ENCODE measurements at regions not wholly inside any gene's neighbourhood (a gene's known extent, or its start where the extent isn't known, plus 50 kb on each side); places are given as distances from the start of the nearest gene placed in this dataset.
"Not testable (repeated sequence)": the region's sequence is repeated elsewhere in the genome, so short reads cannot be mapped to it uniquely, and the experiment has no call there.

DNA sequence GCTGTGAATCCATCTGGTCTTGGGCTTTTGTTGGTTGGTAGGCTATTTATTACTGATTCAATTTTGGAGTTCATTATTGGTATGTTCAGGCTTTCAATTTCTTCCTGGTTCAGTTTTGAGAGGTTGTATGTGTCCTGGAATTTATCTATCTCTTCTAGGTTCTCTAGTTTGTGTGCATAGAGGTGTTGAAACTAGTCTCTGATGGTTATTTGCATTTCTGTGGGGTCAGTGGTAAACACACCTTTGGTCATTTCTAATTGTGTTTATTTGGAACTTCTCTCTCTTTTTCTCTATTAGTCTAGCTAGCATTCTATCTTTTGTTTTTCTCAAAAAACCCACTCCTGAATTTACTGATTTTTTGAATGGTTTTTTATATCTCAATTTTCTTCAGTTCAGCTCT lies 70.1 kb upstream of the IRAK1BP1 start:
- DNase-seq (ENCODE audit: low read depth in 2 of 2): no peak

DNA sequence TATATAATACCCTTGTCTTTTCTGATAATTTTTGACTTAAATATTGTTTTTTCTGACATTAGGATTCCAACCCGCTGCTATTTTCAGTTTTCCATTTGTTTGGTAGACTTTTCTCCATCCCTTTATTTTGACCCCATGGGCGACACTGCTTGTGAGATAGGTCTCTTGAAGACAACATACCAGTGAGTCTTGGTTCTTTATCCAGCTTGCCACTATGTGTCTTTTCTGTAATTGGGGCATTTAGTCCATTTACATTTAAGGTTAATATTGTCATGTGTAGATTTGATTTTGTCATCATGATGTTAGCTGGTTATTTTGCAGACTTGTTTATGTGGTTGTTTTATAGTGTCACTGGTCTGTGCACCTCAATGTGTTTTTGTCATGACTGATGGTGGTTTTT lies 67.7 kb upstream of the IRAK1BP1 start:
- DNase-seq (ENCODE audit: low read depth in 2 of 2): no peak

DNA sequence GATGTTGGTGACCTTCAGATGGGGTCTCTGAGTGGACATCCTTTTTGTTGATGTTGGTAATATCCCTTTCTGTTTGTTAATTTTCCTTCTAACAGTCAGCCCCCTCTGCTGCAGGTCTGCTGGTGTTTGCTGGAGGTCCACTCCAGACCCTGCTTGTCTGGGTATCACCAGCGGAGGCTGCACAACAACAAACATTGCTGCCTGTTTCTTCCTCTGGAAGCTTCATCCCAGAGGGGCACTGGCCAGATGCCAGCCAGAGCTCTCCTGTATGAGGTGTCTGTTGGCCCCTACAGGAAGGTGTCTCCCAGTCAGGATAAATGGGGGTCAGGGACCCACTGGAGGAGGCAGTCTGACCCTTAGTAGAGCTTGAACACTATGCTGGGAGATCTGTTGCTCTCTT lies 60.6 kb upstream of the IRAK1BP1 start:
- DNase-seq (ENCODE audit: low read depth in 2 of 2): not testable (repeated sequence)

DNA sequence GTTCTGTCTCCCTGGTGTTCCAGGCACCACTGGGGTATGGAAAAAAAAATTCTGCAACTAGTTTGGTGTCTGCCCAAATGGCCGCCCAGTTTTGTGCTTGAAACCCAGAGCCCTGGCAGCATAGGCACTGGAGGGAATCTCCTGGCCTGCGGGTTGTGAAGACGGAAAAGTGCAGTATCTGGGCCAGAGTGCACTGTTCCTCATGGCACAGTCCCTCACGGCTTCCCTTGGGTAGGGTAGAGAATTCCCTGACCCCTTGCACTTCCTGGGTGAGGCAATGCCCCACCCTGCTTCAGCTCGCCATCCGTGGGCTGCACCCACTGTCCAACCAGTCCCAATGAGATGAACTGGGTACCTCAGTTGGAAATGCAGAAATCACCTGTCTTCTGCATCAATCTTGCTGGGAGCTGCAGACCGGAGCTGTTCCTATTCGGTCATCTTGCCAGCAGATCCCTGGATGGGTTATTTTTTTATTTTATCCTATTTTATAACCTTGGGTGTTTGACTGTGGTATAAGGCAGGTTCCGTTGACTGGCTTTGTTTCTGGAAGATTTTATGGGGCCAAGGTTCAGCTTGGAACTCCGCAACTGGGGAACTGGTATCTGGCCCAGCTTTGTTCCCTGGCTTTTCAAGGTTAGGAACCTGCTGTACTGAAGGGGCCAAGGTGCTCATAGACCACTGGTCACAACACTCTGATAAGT lies 59.5 kb upstream of the IRAK1BP1 start:
- not testable (repeated sequence) for DNase-seq (ENCODE audit: low read depth in 2 of 2)

DNA sequence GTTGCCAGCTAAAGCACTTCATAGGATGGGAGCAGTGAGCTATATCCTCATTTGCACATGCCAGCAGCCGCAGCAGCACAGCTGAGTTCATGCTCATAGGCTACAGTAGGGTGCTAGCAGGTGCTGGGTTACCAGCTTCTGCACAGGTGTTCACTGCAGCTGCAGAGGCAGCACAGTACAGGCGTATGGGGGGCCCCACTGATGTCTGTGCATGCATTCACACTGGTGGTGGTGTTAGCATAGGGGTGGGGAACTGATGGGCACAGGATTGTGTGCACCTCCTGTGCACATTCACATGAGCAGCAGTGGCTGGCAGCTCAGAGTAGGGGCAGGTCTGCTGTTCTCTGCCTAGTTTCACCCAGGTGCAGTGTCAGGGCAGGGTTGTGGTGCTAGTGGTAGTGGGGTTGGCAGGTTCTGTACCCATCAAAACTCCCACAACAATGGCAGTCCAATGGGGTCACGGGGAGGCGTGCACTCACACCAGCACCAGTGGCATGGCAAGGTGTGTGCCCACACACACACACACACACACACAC lies 58.9 kb upstream of the IRAK1BP1 start:
- no peak for DNase-seq (ENCODE audit: low read depth in 2 of 2)

DNA sequence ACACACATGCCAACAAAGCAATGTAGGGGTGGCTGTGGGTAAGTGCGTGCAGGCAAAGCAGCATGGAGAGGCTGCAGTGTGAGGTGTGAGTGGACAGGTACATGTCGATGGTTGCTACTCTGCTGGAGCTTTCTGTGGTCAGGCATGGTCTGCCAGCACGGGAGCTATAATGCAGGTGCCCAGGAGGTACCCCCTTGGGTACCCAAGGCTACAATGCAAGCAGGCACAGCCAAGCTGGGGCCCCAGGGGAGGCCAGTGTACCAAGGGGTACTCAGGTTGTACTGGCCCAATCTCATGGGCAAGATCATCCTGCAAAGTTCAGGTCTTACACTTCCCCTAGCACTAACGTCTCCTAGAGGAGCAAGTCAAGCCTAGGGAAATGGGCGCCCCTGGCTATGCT lies 58.4 kb upstream of the IRAK1BP1 start:
- no peak for DNase-seq (ENCODE audit: low read depth in 2 of 2)

DNA sequence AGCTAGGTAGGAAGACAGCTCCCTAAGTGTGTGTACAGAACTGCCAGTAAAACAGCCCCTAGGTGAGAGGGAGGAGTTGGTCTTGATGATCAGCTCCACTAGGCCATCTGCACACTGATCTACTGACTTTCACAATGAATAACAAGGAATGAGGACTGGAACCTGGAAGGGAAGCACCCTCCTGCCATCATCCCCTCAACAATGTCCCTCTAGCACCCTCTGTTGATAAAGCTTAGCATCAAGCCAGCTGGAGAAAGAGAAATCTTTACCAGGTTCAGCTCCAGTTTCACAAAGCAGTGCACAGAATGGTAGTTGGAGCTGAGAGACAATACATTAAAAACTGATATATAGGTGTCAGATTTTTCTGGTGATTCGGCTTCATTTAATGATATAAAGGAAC lies 57.2 kb upstream of the IRAK1BP1 start:
- peak; percentile 60 to 67 for DNase-seq (ENCODE audit: low read depth in 2 of 2)

- peak; percentile 23 to 58 for DNase-seq (ENCODE audit: low read depth in 2 of 2)
These were observed 56.7 kb upstream of the IRAK1BP1 start for GRCh38 chr6:78810698-78811097.

Data from lung microvascular endothelial cell (primary cell).